Sigmoid colon (tissue), 6 donors: ENCODE measurements at regions not wholly inside any gene's neighbourhood (a gene's known extent, or its start where the extent isn't known, plus 50 kb on each side); places are given as distances from the start of the nearest gene placed in this dataset.

Experiments used
- DNase-seq: peaks from one replicate; pipeline ENCODE4 v3.0.0-alpha.2; 2019
- H3K27ac ChIP-seq, 4 donors: fragments of 200-600 bp; sonication (generic); one replicate each; pipeline ENCODE4 v1.5.1; 2016 to 2019; ENCODE audit warnings: mild to moderate bottlenecking in 1 of 4
- H3K27me3 ChIP-seq, 3 donors: fragments of 200-600 bp; sonication (generic); one replicate each; pipeline ENCODE4 v1.5.1; 2019; ENCODE audit warnings: mild to moderate bottlenecking in 1 of 3
- H3K36me3 ChIP-seq, 4 donors: fragments of 200-600 bp; sonication (generic); one replicate each; pipeline ENCODE4 v1.5.1; 2016 to 2019
- H3K4me1 ChIP-seq, 4 donors: fragments of 200-600 bp; sonication (generic); one replicate each; pipeline ENCODE4 v1.5.1; 2017 to 2019
- H3K4me3 ChIP-seq, 4 donors: fragments of 200-600 bp; sonication (generic); one replicate each; pipeline ENCODE4 v1.5.1; 2017 to 2019; ENCODE audit warnings: mild to moderate bottlenecking in 2 of 4, moderate library complexity in 1 of 4
- H3K9me3 ChIP-seq, 4 donors: fragments of 200-600 bp in 3 of 4; sonication (generic) in 3 of 4; one replicate each; pipeline versions ENCODE4 v1.5.1 to v1.6.1; 2013 to 2019
- CTCF ChIP-seq, 4 experiments: fragments of 450-650 bp in 3 of 4; fragments of 200-600 bp in 1 of 4; IDR thresholded peaks; one replicate each; pipeline ENCODE4 v1.5.1; 2016 to 2019; ENCODE audit warnings: antibody characterized with exemption in 4 of 4, mild to moderate bottlenecking in 3 of 4, moderate library complexity in 2 of 4
- EP300 ChIP-seq, 4 donors: sonication (generic); formaldehyde crosslinking; IDR thresholded peaks; one replicate each; pipeline ENCODE4 v1.6.1; 2017; ENCODE audit warnings: antibody characterized with exemption in 4 of 4
- POLR2A ChIP-seq, 2 donors: fragments of 450-650 bp; IDR thresholded peaks; one replicate each; pipeline ENCODE4 v1.6.1; 2016; ENCODE audit warnings: antibody characterized with exemption in 2 of 2, mild to moderate bottlenecking in 2 of 2, moderate library complexity in 2 of 2
- POLR2AphosphoS5 ChIP-seq, 4 donors: sonication (generic); formaldehyde crosslinking; IDR thresholded peaks; one replicate each; pipeline ENCODE4 v1.6.1; 2017; ENCODE audit warnings: antibody characterized with exemption in 4 of 4
- WGBS, 2 donors: extraction: QIAGEN DNeasy Blood & Tissue Kit; methylation state at CpG; one replicate each; pipeline ENCODE4 v1.1.7; 2013; 5-methylcytosine and 5-hydroxymethylcytosine counted together
- intact Hi-C: fragments of 100-400 bp; cut with DNase I; formaldehyde crosslinking; loops from one replicate; pipeline ENCODE4 v1.15.1; 2023
- donor health status: healthy with polysubstance abuse.
- donor health status: healthy.

GRCh38 chr10:117690359-117690758, 147.8 kb downstream of the EMX2 start:
- intact Hi-C loops = no loop called here
- no peaks in the 10 kb centered on the region for H3K9me3 ChIP-seq
- no peaks in the 10 kb centered on the region for H3K36me3 ChIP-seq
- H3K4me1 ChIP-seq = no peaks in the 10 kb centered on the region
- no peak for TF ChIP-seq CTCF (IDR thresholded peaks at IDR 0.05)
- TF ChIP-seq EP300 (IDR thresholded peaks at IDR 0.05) = no peak
- TF ChIP-seq POLR2AphosphoS5 (IDR thresholded peaks at IDR 0.05) = no peak
- H3K27me3 ChIP-seq = peaks cover 0 to 5% (median 0%) of the 10 kb centered on the region in 3 donors
- DNase-seq = no peak
- 74 to 77% methylated on average over 6 of the region's 6 CpGs for WGBS, 2 donors
- H3K27ac ChIP-seq = no peak overlapping the region
- H3K4me3 ChIP-seq = no peak overlapping the region

- TF ChIP-seq CTCF (IDR thresholded peaks at IDR 0.05) (no peak), EP300 (IDR thresholded peaks at IDR 0.05) (no peak), POLR2AphosphoS5 (IDR thresholded peaks at IDR 0.05) (no peak), POLR2A (IDR thresholded peaks at IDR 0.05) (no peak)
- Histone ChIP-seq H3K36me3 (no peaks in the 10 kb centered on the region), H3K4me1 (no peaks in the 10 kb centered on the region), H3K27me3 (no peaks in the 10 kb centered on the region), H3K9me3 (no peaks in the 10 kb centered on the region), H3K4me3 (no peak overlapping the region), H3K27ac (no peak overlapping the region)
- 76 to 79% methylated on average over 6 of the region's 6 CpGs for WGBS, 2 donors
- intact Hi-C loops = no loop called here
- DNase-seq = no peak
Measured at GRCh38 chr10:117694190-117694589, 151.6 kb downstream of the EMX2 start.

- DNase-seq = no peak
- H3K4me1 ChIP-seq = no peaks in the 10 kb centered on the region
- intact Hi-C loops = no loop called here
- H3K27me3 ChIP-seq = no peaks in the 10 kb centered on the region
- no peak overlapping the region for H3K27ac ChIP-seq
- no peak overlapping the region for H3K4me3 ChIP-seq
- WGBS, 2 donors = 84 to 85% methylated on average over 2 of the region's 2 CpGs
- no peaks in the 10 kb centered on the region for H3K36me3 ChIP-seq
- H3K9me3 ChIP-seq = no peaks in the 10 kb centered on the region
- TF ChIP-seq POLR2AphosphoS5 (IDR thresholded peaks at IDR 0.05) = no peak
- no peak for TF ChIP-seq CTCF (IDR thresholded peaks at IDR 0.05)
- TF ChIP-seq POLR2A (IDR thresholded peaks at IDR 0.05) = no peak
- TF ChIP-seq EP300 (IDR thresholded peaks at IDR 0.05) = no peak
Measured at GRCh38 chr10:117697402-117697801, 154.9 kb downstream of the EMX2 start.

- WGBS, 2 donors = 52 to 76% methylated on average over 2 of the region's 2 CpGs
- TF ChIP-seq POLR2A (IDR thresholded peaks at IDR 0.05) (no peak), CTCF (IDR thresholded peaks at IDR 0.05) (no peak), EP300 (IDR thresholded peaks at IDR 0.05) (no peak), POLR2AphosphoS5 (IDR thresholded peaks at IDR 0.05) (no peak)
Measured at GRCh38 chr10:117698809-117699208, 156.3 kb downstream of the EMX2 start.

GRCh38 chr10:117699436-117700075, 157.0 kb downstream of the EMX2 start:
- DNase-seq = no peak
- TF ChIP-seq POLR2AphosphoS5 (IDR thresholded peaks at IDR 0.05) = no peak
- no peak for TF ChIP-seq POLR2A (IDR thresholded peaks at IDR 0.05)
- no peak for TF ChIP-seq CTCF (IDR thresholded peaks at IDR 0.05)
- TF ChIP-seq EP300 (IDR thresholded peaks at IDR 0.05) = no peak
- intact Hi-C loops = no loop called here
- Histone ChIP-seq H3K9me3 (no peaks in the 10 kb centered on the region), H3K4me3 (no peak overlapping the region), H3K27ac (no peak overlapping the region), H3K4me1 (no peaks in the 10 kb centered on the region), H3K36me3 (no peaks in the 10 kb centered on the region), H3K27me3 (no peaks in the 10 kb centered on the region)
- 76 to 80% methylated on average over 7 of the region's 7 CpGs for WGBS, 2 donors

More at GRCh38 chr10:117698809-117699208, 156.3 kb downstream of the EMX2 start:
- no peak overlapping the region for H3K27ac ChIP-seq
- no peaks in the 10 kb centered on the region for H3K9me3 ChIP-seq
- H3K27me3 ChIP-seq = no peaks in the 10 kb centered on the region
- H3K36me3 ChIP-seq = no peaks in the 10 kb centered on the region
- no peak for DNase-seq
- H3K4me3 ChIP-seq = no peak overlapping the region
- no peaks in the 10 kb centered on the region for H3K4me1 ChIP-seq
- intact Hi-C loops = no loop called here
